B cell (primary cell): ENCODE measurements at regions not wholly inside any gene's neighbourhood (a gene's known extent, or its start where the extent isn't known, plus 50 kb on each side); places are given as distances from the start of the nearest gene placed in this dataset.
"Not testable (repeated sequence)": the region's sequence is repeated elsewhere in the genome, so short reads cannot be mapped to it uniquely, and the experiment has no call there.

ENCODE experiments used
- ATAC-seq: fragments of 200-7000 bp; cut with Tn5 transposase; one replicate; pipeline ENCODE4 v1.10.0; 2021; ENCODE audit warnings: low read depth, mild to moderate bottlenecking, moderate number of reproducible peaks, moderate library complexity
- CTCF ChIA-PET: fragments of 350-600 bp; sonication (Branson Sonifier 250); formaldehyde crosslinking; loops from one replicate; lab custom pipeline; 2021; ENCODE audit warnings: antibody characterized with exemption, inconsistent platforms; lab: Charles Lee
- POLR2A ChIA-PET: fragments of 350-600 bp; sonication (Branson Sonifier 250); formaldehyde crosslinking; loops from one replicate; lab custom pipeline; 2021; ENCODE audit warnings: antibody characterized with exemption; lab: Charles Lee
- DNase-seq: peaks from one replicate; pipeline ENCODE4 v3.0.0; 2013
- H2AFZ ChIP-seq: 2 replicates; pipeline ENCODE4 v1.6.1; 2012; ENCODE audit warnings: mild to moderate bottlenecking, low read depth, low read length; ENCODE audit not compliant: insufficient read depth, poor library complexity, severe bottlenecking
- H3K27ac ChIP-seq, 2 donors: 1 replicate in 1 of 2; 2 replicates in 1 of 2; pipeline ENCODE4 v1.5.1; 2012 to 2013; ENCODE audit warnings: low read length in 2 of 2, mild to moderate bottlenecking in 2 of 2, moderate library complexity in 1 of 2
- H3K27me3 ChIP-seq, 4 experiments: fragments of 200-600 bp in 1 of 4; sonication (generic) in 1 of 4; replicated peaks in 1 of 4; 1 replicate in 2 of 4; 2 replicates in 2 of 4; pipeline versions ENCODE4 v1.6.1 to v1.7.0; 2013 to 2016; ENCODE audit warnings: low read length in 3 of 4, mild to moderate bottlenecking in 2 of 4, mixed read lengths in 1 of 4, moderate library complexity in 1 of 4; ENCODE audit not compliant: insufficient read depth in 4 of 4, control insufficient read depth in 3 of 4; ENCODE audit errors: control extremely low read depth in 1 of 4
- H3K36me3 ChIP-seq, 2 experiments: replicated peaks in 1 of 2; 1 replicate in 1 of 2; 2 replicates in 1 of 2; pipeline versions ENCODE4 v1.6.1 to v1.7.1; 2013; ENCODE audit warnings: low read length in 1 of 2; ENCODE audit not compliant: insufficient read depth in 2 of 2, control insufficient read depth in 1 of 2; ENCODE audit errors: control extremely low read depth in 1 of 2, extremely low read depth in 1 of 2
- H3K4me1 ChIP-seq, 2 donors: fragments of 200-600 bp in 1 of 2; sonication (generic) in 1 of 2; 1 replicate in 1 of 2; 2 replicates in 1 of 2; pipeline versions ENCODE4 v1.5.1 to v1.6.1; 2013 to 2017; ENCODE audit warnings: low read length in 2 of 2; ENCODE audit not compliant: control insufficient read depth in 2 of 2, insufficient read depth in 2 of 2
- H3K4me2 ChIP-seq: replicated peaks from 2 replicates; pipeline ENCODE3; 2012; ENCODE audit warnings: mild to moderate bottlenecking, low read depth, low read length; ENCODE audit not compliant: poor library complexity, severe bottlenecking
- H3K4me3 ChIP-seq, 5 experiments: fragments of 200-600 bp in 1 of 5; sonication (generic) in 1 of 5; 1 replicate in 3 of 5; 2 replicates in 2 of 5; pipeline versions ENCODE4 v1.5.1 to v1.7.0; 2011 to 2016; ENCODE audit warnings: low read length in 4 of 5, mild to moderate bottlenecking in 4 of 5, low read depth in 2 of 5, control low read depth in 1 of 5, moderate library complexity in 1 of 5; ENCODE audit not compliant: insufficient read depth in 1 of 5; ENCODE audit errors: control extremely low read depth in 1 of 5, extremely low read depth in 1 of 5
- H3K79me2 ChIP-seq: fragments of 200-600 bp; sonication (generic); one replicate; pipeline ENCODE4 v1.6.0; 2016; ENCODE audit warnings: low read length; ENCODE audit not compliant: control insufficient read depth, insufficient read depth
- H3K9ac ChIP-seq: fragments of 200-600 bp; sonication (generic); 2 replicates; pipeline ENCODE4 v1.6.1; 2017; ENCODE audit warnings: mild to moderate bottlenecking, low read length, moderate library complexity
- H3K9me3 ChIP-seq, 3 donors: one replicate each; pipeline versions ENCODE4 v1.6.1 to v1.7.1; 2013; ENCODE audit warnings: low read length in 2 of 3; ENCODE audit not compliant: control insufficient read depth in 2 of 3, insufficient read depth in 1 of 3; ENCODE audit errors: control extremely low read depth in 1 of 3
- H4K20me1 ChIP-seq: 2 replicates; pipeline ENCODE4 v1.6.0; 2012; ENCODE audit warnings: mild to moderate bottlenecking, low read length; ENCODE audit not compliant: insufficient read depth, control insufficient read depth, poor library complexity, severe bottlenecking
- H3K27ac Mint-ChIP-seq: one replicate; pipeline ENCODE4 v1.8.0; 2021; ENCODE audit warnings: mixed read lengths
- H3K27me3 Mint-ChIP-seq: one replicate; pipeline ENCODE4 v1.8.0; 2021; ENCODE audit warnings: mixed read lengths
- H3K4me1 Mint-ChIP-seq: one replicate; pipeline ENCODE4 v1.8.0; 2021; ENCODE audit warnings: mixed read lengths
- H3K4me3 Mint-ChIP-seq: one replicate; pipeline ENCODE4 v1.8.0; 2021; ENCODE audit warnings: mixed read lengths
- H3K9me3 Mint-ChIP-seq: one replicate; pipeline ENCODE4 v1.8.0; 2022; ENCODE audit warnings: mixed read lengths; ENCODE audit not compliant: insufficient read depth
- EZH2 ChIP-seq: IDR thresholded peaks from 2 replicates; pipeline ENCODE4 v1.6.1; 2012; ENCODE audit warnings: borderline replicate concordance, low read depth, mild to moderate bottlenecking, moderate library complexity, low read length; ENCODE audit not compliant: insufficient read depth, poor library complexity, severe bottlenecking
- WGBS: methylation state at CpG from one replicate; pipeline ENCODE4 v1.1.5; 2013; ENCODE audit warnings: missing lambda C conversion rate; ENCODE audit not compliant: insufficient coverage; 5-methylcytosine and 5-hydroxymethylcytosine counted together
- intact Hi-C: fragments of 100-400 bp; cut with micrococcal nuclease; formaldehyde crosslinking; loops from one replicate; pipeline ENCODE4 v1.10.0; 2022
- TF ChIP-seq, protein P1 (sequence below): fragments of 200-600 bp; IDR thresholded peaks from one replicate; pipeline ENCODE4 v1.8.0; 2022; ENCODE audit warnings: antibody characterized with exemption, mild to moderate bottlenecking

- no peak overlapping the region for H3K27ac ChIP-seq
- H3K4me1 Mint-ChIP-seq, result no peaks in the 10 kb centered on the region
- no peak overlapping the region for H3K9ac ChIP-seq
- peaks cover 4% of the 10 kb centered on the region for H3K9me3 Mint-ChIP-seq
- ChIA-PET CTCF (no interaction called here), POLR2A (no interaction called here)
- H3K27me3 ChIP-seq, result peaks cover 0 to 6% (median 3%) of the 10 kb centered on the region in 4 experiments
- no peak for TF ChIP-seq EZH2
- TF ChIP-seq, protein P1, sequence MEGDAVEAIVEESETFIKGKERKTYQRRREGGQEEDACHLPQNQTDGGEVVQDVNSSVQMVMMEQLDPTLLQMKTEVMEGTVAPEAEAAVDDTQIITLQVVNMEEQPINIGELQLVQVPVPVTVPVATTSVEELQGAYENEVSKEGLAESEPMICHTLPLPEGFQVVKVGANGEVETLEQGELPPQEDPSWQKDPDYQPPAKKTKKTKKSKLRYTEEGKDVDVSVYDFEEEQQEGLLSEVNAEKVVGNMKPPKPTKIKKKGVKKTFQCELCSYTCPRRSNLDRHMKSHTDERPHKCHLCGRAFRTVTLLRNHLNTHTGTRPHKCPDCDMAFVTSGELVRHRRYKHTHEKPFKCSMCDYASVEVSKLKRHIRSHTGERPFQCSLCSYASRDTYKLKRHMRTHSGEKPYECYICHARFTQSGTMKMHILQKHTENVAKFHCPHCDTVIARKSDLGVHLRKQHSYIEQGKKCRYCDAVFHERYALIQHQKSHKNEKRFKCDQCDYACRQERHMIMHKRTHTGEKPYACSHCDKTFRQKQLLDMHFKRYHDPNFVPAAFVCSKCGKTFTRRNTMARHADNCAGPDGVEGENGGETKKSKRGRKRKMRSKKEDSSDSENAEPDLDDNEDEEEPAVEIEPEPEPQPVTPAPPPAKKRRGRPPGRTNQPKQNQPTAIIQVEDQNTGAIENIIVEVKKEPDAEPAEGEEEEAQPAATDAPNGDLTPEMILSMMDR, result no peak
- H4K20me1 ChIP-seq, result no peaks in the 10 kb centered on the region
- H3K9me3 ChIP-seq, result peaks cover 0 to 18% (median 0%) of the 10 kb centered on the region in 3 donors
- no peak overlapping the region for H3K4me3 Mint-ChIP-seq
- H3K27me3 Mint-ChIP-seq, result peaks cover 29% of the 10 kb centered on the region
- intact Hi-C loops, result no loop called here
- H3K4me3 ChIP-seq, result no peak overlapping the region
- ATAC-seq (no peak), DNase-seq (no peak)
- H3K27ac Mint-ChIP-seq, result no peak overlapping the region
- H3K36me3 ChIP-seq, result no peaks in the 10 kb centered on the region
- no peaks in the 10 kb centered on the region for H3K4me1 ChIP-seq
- no peak overlapping the region for H3K4me2 ChIP-seq
- no peak overlapping the region for H2AFZ ChIP-seq
- WGBS, result 82% methylated on average over 3 of the region's 4 CpGs
- no peaks in the 10 kb centered on the region for H3K79me2 ChIP-seq
Measured at GRCh38 chr5:71789746-71790145, 70.7 kb downstream of the CARTPT start.

DNA sequence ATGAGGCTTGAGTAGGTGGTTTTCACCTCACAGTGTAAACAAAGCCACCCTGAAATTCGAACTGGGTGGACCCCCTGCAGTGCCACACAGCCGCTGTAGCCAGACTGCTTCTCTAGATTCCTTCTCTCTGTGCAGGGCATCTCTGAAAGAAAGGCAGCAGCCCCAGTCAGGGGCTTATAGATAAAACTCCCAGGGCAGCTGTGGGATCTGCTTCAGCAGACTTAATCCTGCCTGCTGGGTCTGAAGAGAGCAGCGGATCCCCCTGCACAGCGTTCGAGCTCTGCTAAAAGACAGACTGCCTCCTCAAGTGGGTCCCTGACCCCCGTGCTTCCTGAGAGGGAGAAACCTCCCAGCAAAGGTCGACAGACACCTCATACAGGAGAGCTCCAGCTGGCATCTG lies 71.4 kb downstream of the CARTPT start:
- ATAC-seq (no peak), DNase-seq (no peak)
- Mint-ChIP-seq H3K27me3 (peaks cover 29% of the 10 kb centered on the region), H3K4me1 (no peaks in the 10 kb centered on the region), H3K4me3 (no peak overlapping the region), H3K9me3 (peaks cover 4% of the 10 kb centered on the region), H3K27ac (no peak overlapping the region)
- peaks cover 0 to 6% (median 3%) of the 10 kb centered on the region in 4 experiments for H3K27me3 ChIP-seq
- H4K20me1 ChIP-seq, result no peaks in the 10 kb centered on the region
- TF ChIP-seq, protein P1, result no peak
- no peak for TF ChIP-seq EZH2
- H3K9ac ChIP-seq, result no peak overlapping the region
- intact Hi-C loops, result no loop called here
- H3K79me2 ChIP-seq, result no peaks in the 10 kb centered on the region
- no peak overlapping the region for H2AFZ ChIP-seq
- ChIA-PET POLR2A (no interaction called here), CTCF (no interaction called here)
- 79% methylated on average over 5 of the region's 7 CpGs for WGBS
- H3K4me1 ChIP-seq, result no peaks in the 10 kb centered on the region
- H3K36me3 ChIP-seq, result no peaks in the 10 kb centered on the region
- H3K4me2 ChIP-seq, result no peak overlapping the region
- no peak overlapping the region for H3K27ac ChIP-seq
- no peak overlapping the region for H3K4me3 ChIP-seq
- H3K9me3 ChIP-seq, result peaks cover 0 to 22% (median 0%) of the 10 kb centered on the region in 3 donors

GRCh38 chr5:71792041-71792440 lies 73.0 kb downstream of the CARTPT start:
- peaks cover 21% of the 10 kb centered on the region for H3K27me3 Mint-ChIP-seq
- H3K4me2 ChIP-seq, H3K4me1 Mint-ChIP-seq, DNase-seq, H3K79me2 ChIP-seq, H3K4me1 ChIP-seq, H3K36me3 ChIP-seq, H2AFZ ChIP-seq, intact Hi-C loops, ATAC-seq, H3K27me3 ChIP-seq, H3K4me3 Mint-ChIP-seq, H3K9me3 Mint-ChIP-seq, CTCF ChIA-PET, H3K27ac Mint-ChIP-seq, POLR2A ChIA-PET, H3K9ac ChIP-seq, H4K20me1 ChIP-seq, H3K4me3 ChIP-seq, H3K27ac ChIP-seq: not testable (repeated sequence)
- no CpG with 5 or more reads among the region's 2 CpGs for WGBS
- H3K9me3 ChIP-seq, result peaks cover 0 to 22% (median 0%) of the 10 kb centered on the region in 3 donors
